ENCODE measurements at regions not wholly inside any gene's neighbourhood (a gene's known extent, or its start where the extent isn't known, plus 50 kb on each side); places are given as distances from the start of the nearest gene placed in this dataset.
"Not testable (repeated sequence)": the region's sequence is repeated elsewhere in the genome, so short reads cannot be mapped to it uniquely, and the experiment has no call there.

DNA sequence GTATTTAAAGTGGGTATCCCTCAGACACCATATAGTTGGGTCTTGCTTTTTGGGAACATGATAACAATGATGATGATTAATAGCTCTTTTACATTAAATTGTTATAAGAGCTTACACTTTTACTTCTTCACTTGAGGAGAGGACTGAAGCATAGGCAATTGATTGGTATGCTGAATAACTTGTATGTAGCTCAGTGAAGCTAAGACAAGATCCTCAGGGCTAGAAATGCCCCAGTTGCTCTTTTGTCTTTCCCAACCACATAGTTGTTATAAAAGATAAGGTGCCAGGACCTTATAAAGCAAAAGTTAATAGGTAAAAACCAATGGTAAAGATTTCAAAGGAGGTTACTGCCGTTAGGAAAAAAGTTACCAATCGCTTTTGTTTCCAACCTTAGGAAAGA, 123.4 kb downstream of the KCNK1 start:
- H3K9me3 ChIP-seq = no peaks in the 10 kb centered on the region
- 92% methylated on average over 2 of the region's 2 CpGs for WGBS
- H3K4me1 ChIP-seq = no peaks in the 10 kb centered on the region
- H3K27me3 ChIP-seq = no peaks in the 10 kb centered on the region
- TF ChIP-seq POLR2AphosphoS5 (IDR thresholded peaks at IDR 0.05) = no peak
- TF ChIP-seq EP300 (IDR thresholded peaks at IDR 0.05) = no peak
- H3K4me3 ChIP-seq = no peak overlapping the region
- no peak overlapping the region for H3K27ac ChIP-seq
- DNase-seq (ENCODE audit: low spot score in 2 of 2) = no peak
- H3K36me3 ChIP-seq = no peaks in the 10 kb centered on the region

DNA sequence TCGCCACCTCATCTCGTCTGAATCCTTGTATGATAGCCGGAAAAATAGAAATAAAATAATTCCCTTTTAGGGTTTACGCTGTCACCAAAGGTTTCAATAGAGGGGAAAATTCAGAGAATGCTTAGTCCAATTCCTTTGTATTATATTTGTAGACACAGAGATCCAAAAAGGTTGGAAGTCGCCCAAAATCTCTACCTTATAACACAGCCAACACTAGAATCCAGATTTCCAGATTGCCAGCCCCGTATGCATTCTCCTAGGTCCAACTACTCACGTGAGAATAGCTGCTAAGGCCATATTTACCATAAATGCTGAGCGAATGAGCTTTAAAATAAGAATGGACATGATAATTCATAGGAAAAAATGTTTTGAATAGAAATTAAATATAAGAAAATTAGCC, 124.5 kb downstream of the KCNK1 start:
- no peak for TF ChIP-seq POLR2A (IDR thresholded peaks at IDR 0.05)
- TF ChIP-seq, protein P1, sequence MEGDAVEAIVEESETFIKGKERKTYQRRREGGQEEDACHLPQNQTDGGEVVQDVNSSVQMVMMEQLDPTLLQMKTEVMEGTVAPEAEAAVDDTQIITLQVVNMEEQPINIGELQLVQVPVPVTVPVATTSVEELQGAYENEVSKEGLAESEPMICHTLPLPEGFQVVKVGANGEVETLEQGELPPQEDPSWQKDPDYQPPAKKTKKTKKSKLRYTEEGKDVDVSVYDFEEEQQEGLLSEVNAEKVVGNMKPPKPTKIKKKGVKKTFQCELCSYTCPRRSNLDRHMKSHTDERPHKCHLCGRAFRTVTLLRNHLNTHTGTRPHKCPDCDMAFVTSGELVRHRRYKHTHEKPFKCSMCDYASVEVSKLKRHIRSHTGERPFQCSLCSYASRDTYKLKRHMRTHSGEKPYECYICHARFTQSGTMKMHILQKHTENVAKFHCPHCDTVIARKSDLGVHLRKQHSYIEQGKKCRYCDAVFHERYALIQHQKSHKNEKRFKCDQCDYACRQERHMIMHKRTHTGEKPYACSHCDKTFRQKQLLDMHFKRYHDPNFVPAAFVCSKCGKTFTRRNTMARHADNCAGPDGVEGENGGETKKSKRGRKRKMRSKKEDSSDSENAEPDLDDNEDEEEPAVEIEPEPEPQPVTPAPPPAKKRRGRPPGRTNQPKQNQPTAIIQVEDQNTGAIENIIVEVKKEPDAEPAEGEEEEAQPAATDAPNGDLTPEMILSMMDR (IDR thresholded peaks at IDR 0.05) = no peak
- TF ChIP-seq POLR2AphosphoS5 (IDR thresholded peaks at IDR 0.05) = no peak
- TF ChIP-seq EP300 (IDR thresholded peaks at IDR 0.05) = no peak
- Histone ChIP-seq H3K36me3 (no peaks in the 10 kb centered on the region), H3K4me1 (no peaks in the 10 kb centered on the region), H3K4me3 (no peak overlapping the region), H3K27ac (no peak overlapping the region), H3K27me3 (no peaks in the 10 kb centered on the region), H3K9me3 (no peaks in the 10 kb centered on the region)
- DNase-seq (ENCODE audit: low spot score in 2 of 2) = no peak
- WGBS = 87% methylated on average over 8 of the region's 8 CpGs

DNA sequence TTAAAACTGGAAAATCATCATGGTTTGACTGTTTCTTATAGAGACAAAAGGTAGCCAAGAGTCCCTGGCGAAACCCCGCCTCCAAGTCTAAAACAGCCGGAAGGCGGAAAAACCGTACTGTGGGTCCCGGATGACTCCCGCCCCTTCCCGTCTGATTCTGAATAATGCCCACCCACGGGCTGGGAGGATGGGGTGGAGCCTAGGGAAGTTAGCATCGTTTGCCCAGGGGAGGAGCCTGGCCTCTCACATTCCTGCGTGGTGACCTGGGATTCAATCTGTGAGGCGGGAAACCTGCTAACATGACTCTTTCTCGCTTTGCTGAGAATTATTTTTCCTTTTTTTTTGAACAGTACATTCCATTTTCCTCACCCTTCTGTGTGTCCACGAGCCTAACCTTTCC, 124.9 kb downstream of the KCNK1 start:
- H3K36me3 ChIP-seq = no peaks in the 10 kb centered on the region
- no peaks in the 10 kb centered on the region for H3K9me3 ChIP-seq
- WGBS = 85% methylated on average over 14 of the region's 14 CpGs
- no peak overlapping the region for H3K4me3 ChIP-seq
- no peaks in the 10 kb centered on the region for H3K27me3 ChIP-seq
- no peaks in the 10 kb centered on the region for H3K4me1 ChIP-seq
- no peak overlapping the region for H3K27ac ChIP-seq
- TF ChIP-seq, protein P1 (IDR thresholded peaks at IDR 0.05) = no peak
- TF ChIP-seq EP300 (IDR thresholded peaks at IDR 0.05) (no peak), POLR2AphosphoS5 (IDR thresholded peaks at IDR 0.05) (no peak), POLR2A (IDR thresholded peaks at IDR 0.05) (no peak)
- no peak for DNase-seq (ENCODE audit: low spot score in 2 of 2)

DNA sequence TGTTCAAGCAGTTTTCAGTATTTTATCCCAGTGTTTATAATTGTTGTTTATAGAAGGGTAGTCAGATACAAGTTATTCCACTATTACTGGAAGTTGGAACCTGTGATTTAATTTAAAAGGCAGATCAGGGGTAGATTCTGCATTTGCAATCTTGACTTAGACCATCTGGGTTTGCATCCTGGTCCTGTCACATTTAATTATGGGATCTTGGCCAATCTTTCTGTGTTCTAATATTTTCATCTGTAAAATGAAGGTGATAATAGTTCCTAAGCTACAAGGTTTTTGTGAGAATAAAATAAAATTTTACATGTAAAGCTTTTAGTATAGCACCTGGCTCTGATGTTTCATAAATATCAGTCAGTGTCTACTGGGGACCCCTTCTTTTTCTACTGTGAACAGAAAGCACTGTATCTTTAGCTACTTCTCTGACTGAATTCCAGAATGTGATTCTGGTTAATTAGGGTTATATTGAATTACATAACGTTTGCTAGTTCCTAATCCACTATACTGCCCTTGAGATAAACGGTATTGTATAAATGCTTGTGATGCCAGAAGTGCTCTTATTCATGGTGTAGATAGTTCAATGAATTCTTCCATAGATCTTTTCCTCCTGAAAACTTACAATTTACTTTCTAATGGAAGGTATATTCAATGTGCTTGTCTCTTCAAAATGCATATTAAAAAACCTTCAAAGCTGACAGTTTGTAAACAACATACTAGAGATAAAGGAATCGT, 131.0 kb downstream of the KCNK1 start:
- no peaks in the 10 kb centered on the region for H3K36me3 ChIP-seq
- no peaks in the 10 kb centered on the region for H3K9me3 ChIP-seq
- H3K4me3 ChIP-seq = no peak overlapping the region
- TF ChIP-seq EP300 (IDR thresholded peaks at IDR 0.05) (no peak), POLR2AphosphoS5 (IDR thresholded peaks at IDR 0.05) (no peak), POLR2A (IDR thresholded peaks at IDR 0.05) (no peak)
- TF ChIP-seq, protein P1 (IDR thresholded peaks at IDR 0.05) = no peak
- H3K27ac ChIP-seq = no peak overlapping the region
- no peaks in the 10 kb centered on the region for H3K4me1 ChIP-seq
- H3K27me3 ChIP-seq = peaks cover 3% of the 10 kb centered on the region
- 28% methylated on average over 3 of the region's 3 CpGs for WGBS
- DNase-seq (ENCODE audit: low spot score in 2 of 2) = no peak

DNA sequence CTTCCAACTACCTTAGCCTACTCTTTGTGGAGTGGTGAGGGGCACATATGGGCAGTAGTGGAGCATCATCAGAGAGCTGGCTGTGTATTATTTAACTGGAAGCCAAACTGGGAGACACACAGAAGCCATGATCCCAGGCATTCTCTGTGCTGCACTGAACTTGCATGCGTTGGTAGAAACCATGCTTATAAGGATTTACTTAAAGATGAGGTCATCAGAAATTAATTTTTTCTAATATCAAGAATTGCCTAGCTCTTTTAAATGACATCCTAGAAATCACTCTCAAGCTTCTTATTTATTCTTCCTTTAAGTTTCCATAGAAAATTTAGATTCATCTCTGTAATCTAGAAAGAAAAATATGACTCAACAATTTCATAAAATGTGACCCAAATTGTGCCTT, 136.2 kb downstream of the KCNK1 start:
- Histone ChIP-seq H3K36me3 (no peaks in the 10 kb centered on the region), H3K9me3 (no peaks in the 10 kb centered on the region), H3K4me1 (no peaks in the 10 kb centered on the region), H3K27me3 (no peaks in the 10 kb centered on the region), H3K4me3 (no peak overlapping the region), H3K27ac (no peak overlapping the region)
- TF ChIP-seq, protein P1 (IDR thresholded peaks at IDR 0.05) = no peak
- TF ChIP-seq EP300 (IDR thresholded peaks at IDR 0.05) = no peak
- TF ChIP-seq POLR2AphosphoS5 (IDR thresholded peaks at IDR 0.05) = no peak
- TF ChIP-seq POLR2A (IDR thresholded peaks at IDR 0.05) = no peak
- DNase-seq (ENCODE audit: low spot score in 2 of 2) = no peak
- 92% methylated on average over 1 of the region's 1 CpG for WGBS

DNA sequence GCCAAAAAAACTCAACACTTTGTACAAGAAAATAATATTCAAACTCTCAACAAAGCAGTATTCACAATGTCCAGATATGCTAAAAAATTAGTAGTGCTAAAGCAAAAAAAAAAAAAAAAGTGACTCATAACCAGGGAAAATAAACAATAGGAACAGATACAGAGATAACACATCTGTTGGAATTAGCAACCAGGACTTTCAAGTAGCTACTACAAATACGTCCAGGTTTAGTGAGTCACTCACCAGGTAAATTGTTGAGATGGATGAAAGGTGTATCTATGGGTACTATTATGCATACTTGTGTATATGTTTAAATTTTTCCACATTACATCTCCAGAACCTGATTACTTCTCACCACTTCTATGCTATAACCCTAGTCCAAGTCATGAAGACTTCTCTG, 144.8 kb upstream of the SLC35F3 start:
- Histone ChIP-seq H3K27ac (no peak overlapping the region), H3K4me3 (no peak overlapping the region), H3K9me3 (no peaks in the 10 kb centered on the region), H3K36me3 (no peaks in the 10 kb centered on the region), H3K27me3 (no peaks in the 10 kb centered on the region), H3K4me1 (no peaks in the 10 kb centered on the region)
- WGBS = 43% methylated on average over 1 of the region's 1 CpG
- no peak for TF ChIP-seq EP300 (IDR thresholded peaks at IDR 0.05)
- TF ChIP-seq POLR2A (IDR thresholded peaks at IDR 0.05) = no peak
- TF ChIP-seq, protein P1 (IDR thresholded peaks at IDR 0.05) = no peak
- no peak for TF ChIP-seq POLR2AphosphoS5 (IDR thresholded peaks at IDR 0.05)
- DNase-seq (ENCODE audit: low spot score in 2 of 2) = no peak

DNA sequence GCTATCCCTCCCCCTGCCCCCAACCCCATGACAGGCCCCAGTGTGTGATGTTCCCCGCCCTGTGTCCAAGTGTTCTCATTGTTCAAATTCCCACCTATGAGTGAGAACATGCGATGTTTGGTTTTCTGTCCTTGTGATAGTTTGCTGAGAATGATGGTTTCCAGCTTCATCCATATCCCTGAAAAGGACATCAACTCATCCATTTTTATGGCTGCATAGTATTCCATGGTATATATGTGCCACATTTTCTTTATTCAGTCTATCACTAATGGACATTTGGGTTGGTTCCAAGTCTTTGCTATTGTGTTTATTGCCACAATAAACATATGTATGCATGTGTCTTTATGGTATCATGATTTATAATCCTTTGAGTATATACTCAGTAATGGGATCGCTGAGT, 140.2 kb upstream of the SLC35F3 start:
- not testable (repeated sequence) for H3K27me3 ChIP-seq; H3K27ac ChIP-seq; H3K36me3 ChIP-seq; DNase-seq (ENCODE audit: low spot score in 2 of 2); H3K4me3 ChIP-seq; H3K9me3 ChIP-seq; H3K4me1 ChIP-seq
- WGBS = 95% methylated on average over 3 of the region's 3 CpGs

Measured in suprapubic skin (tissue), 4 donors.